Activated CD4-positive, alpha-beta memory T cell treated with anti-CD3 and anti-CD28 coated beads for 36 hours (primary cell): ENCODE measurements at regions not wholly inside any gene's neighbourhood (a gene's known extent, or its start where the extent isn't known, plus 50 kb on each side); places are given as distances from the start of the nearest gene placed in this dataset.
"Not testable (repeated sequence)": the region's sequence is repeated elsewhere in the genome, so short reads cannot be mapped to it uniquely, and the experiment has no call there.

Source experiments
- CTCF ChIA-PET: fragments of 350-600 bp; sonication (Branson Sonifier 250); formaldehyde crosslinking; loops from one replicate; lab custom pipeline; 2021; ENCODE audit warnings: antibody characterized with exemption, inconsistent platforms; lab: Charles Lee
- POLR2A ChIA-PET: fragments of 350-600 bp; sonication (Branson Sonifier 250); formaldehyde crosslinking; loops from one replicate; lab custom pipeline; 2021; ENCODE audit warnings: antibody characterized with exemption; lab: Charles Lee
- DNase-seq: peaks from one replicate; pipeline ENCODE4 v3.0.0-alpha.2; 2020
- H3K27ac Mint-ChIP-seq: one replicate; pipeline ENCODE4 v1.8.0; 2021; ENCODE audit warnings: mixed read lengths
- H3K27me3 Mint-ChIP-seq: one replicate; pipeline ENCODE4 v1.8.0; 2021; ENCODE audit warnings: mixed read lengths
- H3K36me3 Mint-ChIP-seq: one replicate; pipeline ENCODE4 v1.8.0; 2021; ENCODE audit warnings: mixed read lengths
- H3K4me1 Mint-ChIP-seq: one replicate; pipeline ENCODE4 v1.8.0; 2021; ENCODE audit warnings: low read depth, mixed read lengths
- H3K4me3 Mint-ChIP-seq: one replicate; pipeline ENCODE4 v1.8.0; 2021; ENCODE audit warnings: mild to moderate bottlenecking, mixed read lengths
- H3K9me3 Mint-ChIP-seq: one replicate; pipeline ENCODE4 v1.8.0; 2021; ENCODE audit warnings: mixed read lengths
- intact Hi-C: fragments of 100-400 bp; cut with micrococcal nuclease; formaldehyde crosslinking; loops from one replicate; pipeline ENCODE4 v1.15.1; 2023

- POLR2A ChIA-PET: no interaction called here
- no peaks in the 10 kb centered on the region for H3K9me3 Mint-ChIP-seq
- H3K36me3 Mint-ChIP-seq: no peaks in the 10 kb centered on the region
- intact Hi-C loops: no loop called here
- CTCF ChIA-PET: no interaction called here
- no peaks in the 10 kb centered on the region for H3K4me1 Mint-ChIP-seq
- DNase-seq: no peak
- no peaks in the 10 kb centered on the region for H3K27me3 Mint-ChIP-seq
- no peak overlapping the region for H3K4me3 Mint-ChIP-seq
- H3K27ac Mint-ChIP-seq: no peak overlapping the region
These were observed 293.9 kb upstream of the RBMS3 start for GRCh38 chr3:28986922-28987321.

DNA sequence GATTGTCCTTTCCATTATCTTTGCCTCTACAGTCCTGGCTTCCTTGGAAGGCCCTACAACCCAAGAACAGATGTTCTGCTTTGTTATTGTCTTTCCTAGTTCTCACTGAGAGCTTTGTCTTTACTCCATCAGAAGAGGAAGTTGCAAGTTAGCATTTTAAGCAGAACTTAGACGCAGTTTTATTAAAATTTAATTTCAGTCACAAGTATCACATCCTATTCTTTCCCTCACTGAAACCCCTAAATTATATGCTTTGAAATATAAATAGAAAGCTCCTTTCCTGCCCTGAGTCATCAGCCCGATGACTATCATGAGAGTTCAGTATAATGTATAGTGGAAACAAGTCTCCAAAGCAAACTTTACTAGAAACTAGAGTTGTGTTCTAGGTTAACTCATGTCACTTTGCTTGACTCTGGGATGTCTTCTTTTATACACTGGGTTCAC, 291.2 kb upstream of the RBMS3 start:
- DNase-seq: no peak
- CTCF ChIA-PET: no interaction called here
- H3K27ac Mint-ChIP-seq: no peak overlapping the region
- POLR2A ChIA-PET: no interaction called here
- H3K4me3 Mint-ChIP-seq: no peak overlapping the region
- H3K27me3 Mint-ChIP-seq: no peaks in the 10 kb centered on the region
- no peaks in the 10 kb centered on the region for H3K4me1 Mint-ChIP-seq
- intact Hi-C loops: no loop called here
- H3K36me3 Mint-ChIP-seq: no peaks in the 10 kb centered on the region
- no peaks in the 10 kb centered on the region for H3K9me3 Mint-ChIP-seq

DNA sequence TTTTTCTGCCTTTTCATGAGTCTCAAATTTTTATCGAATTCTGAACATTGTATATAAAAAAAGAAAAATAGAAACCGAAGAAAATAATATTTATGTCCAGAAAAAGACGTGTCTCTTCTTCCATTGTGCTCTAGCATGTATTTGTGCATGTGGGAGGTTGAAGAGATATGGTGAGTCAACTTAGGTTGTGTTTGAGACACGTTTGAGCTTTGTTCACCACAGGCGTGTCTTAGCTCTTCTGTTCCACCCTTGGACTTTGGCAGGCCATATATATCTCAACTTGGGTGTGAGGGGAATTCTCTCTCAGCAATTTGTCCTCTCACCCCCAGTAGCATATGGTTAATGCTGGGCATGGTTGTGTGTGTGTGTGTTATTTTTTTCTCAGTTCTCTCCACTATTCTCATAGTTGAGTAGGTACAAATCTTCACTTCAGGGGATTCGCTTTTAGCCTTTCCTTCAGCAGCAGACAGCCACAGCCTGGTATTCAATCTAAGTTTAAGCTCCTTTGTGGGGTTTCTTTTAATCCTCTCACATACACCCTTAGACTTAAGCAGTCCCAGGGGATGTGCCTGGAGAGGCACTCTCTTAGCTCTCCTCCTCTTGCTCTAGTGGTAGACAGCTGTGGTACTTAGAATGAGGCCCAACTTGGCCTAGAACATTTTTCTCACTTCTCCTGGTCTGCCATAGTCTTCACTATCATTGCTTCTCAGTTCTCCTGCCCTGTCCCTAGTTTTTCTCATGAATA, 286.5 kb upstream of the RBMS3 start:
- H3K9me3 Mint-ChIP-seq: peaks cover 14% of the 10 kb centered on the region
- POLR2A ChIA-PET: no interaction called here

DNA sequence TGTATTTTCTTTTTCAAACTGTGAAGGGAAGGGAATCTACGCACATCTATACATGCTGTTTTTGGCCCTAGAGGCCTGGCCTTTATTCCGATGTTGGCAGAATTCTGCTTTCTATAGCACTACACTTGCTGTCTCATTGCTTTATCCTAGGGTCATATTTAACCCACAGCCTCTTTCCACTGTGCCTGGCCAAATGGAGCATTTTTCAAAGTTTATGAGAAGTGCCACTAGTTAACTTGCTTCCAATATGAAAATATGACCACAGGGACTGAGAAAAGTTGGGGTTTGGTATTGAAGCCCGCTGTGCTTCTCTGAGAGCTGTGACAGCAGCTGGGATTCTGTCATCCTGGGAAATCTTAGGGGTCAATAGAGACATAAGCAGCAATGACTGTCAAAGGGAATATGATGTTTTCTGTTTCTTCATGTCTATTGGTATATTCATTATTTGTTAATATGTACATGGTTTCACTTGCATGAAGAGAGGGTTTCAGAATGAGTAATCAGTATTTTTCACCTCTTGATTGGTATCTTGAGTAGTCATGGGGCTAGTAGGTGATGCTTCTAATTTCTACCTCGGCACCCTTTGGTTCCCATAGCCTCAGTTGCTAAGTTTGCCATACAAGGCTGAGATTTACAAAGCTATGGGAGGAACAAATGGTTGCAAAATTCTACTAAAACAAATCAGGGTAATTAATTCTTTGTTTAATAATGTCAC, 275.8 kb upstream of the RBMS3 start:
- intact Hi-C loops: no loop called here
- Mint-ChIP-seq H3K27ac (no peak overlapping the region), H3K4me3 (no peak overlapping the region), H3K36me3 (no peaks in the 10 kb centered on the region), H3K9me3 (no peaks in the 10 kb centered on the region), H3K27me3 (no peaks in the 10 kb centered on the region), H3K4me1 (no peaks in the 10 kb centered on the region)
- no peak for DNase-seq
- POLR2A ChIA-PET: no interaction called here
- CTCF ChIA-PET: no interaction called here

More for the DNA sequence above, 286.5 kb upstream of the RBMS3 start:
- intact Hi-C loops: no loop called here
- CTCF ChIA-PET: no interaction called here
- no peak for DNase-seq
- Mint-ChIP-seq H3K36me3 (no peaks in the 10 kb centered on the region), H3K4me1 (no peaks in the 10 kb centered on the region), H3K27me3 (no peaks in the 10 kb centered on the region), H3K4me3 (no peak overlapping the region), H3K27ac (no peak overlapping the region)

- Mint-ChIP-seq H3K4me3 (no peak overlapping the region), H3K36me3 (no peaks in the 10 kb centered on the region), H3K9me3 (no peaks in the 10 kb centered on the region), H3K27ac (no peak overlapping the region), H3K27me3 (no peaks in the 10 kb centered on the region), H3K4me1 (no peaks in the 10 kb centered on the region)
- DNase-seq: no peak
- intact Hi-C loops: no loop called here
- ChIA-PET CTCF (no interaction called here), POLR2A (no interaction called here)
These were observed 275.0 kb upstream of the RBMS3 start for GRCh38 chr3:29005862-29006261.

DNA sequence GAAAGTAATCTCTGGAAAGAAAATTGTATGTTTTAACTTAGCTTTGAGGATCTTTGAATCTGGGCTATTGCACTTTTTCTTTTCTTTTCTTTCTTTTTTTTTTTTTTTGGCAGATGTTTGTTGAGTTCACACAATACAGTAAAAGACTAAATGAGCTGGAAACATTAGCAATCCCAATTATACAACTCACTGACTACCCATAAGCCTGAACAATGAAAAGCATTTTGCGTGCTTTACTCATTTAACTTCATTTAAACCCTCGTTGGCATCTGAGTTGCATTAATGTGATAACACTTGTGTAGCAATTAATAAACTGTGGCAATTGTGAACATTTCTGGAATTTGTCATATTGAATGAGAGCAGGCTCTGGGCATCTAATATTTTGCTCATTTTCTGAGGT, 269.4 kb upstream of the RBMS3 start:
- H3K27ac Mint-ChIP-seq: no peak overlapping the region
- no peak for DNase-seq
- intact Hi-C loops: no loop called here
- no peaks in the 10 kb centered on the region for H3K36me3 Mint-ChIP-seq
- H3K4me1 Mint-ChIP-seq: no peaks in the 10 kb centered on the region
- H3K9me3 Mint-ChIP-seq: no peaks in the 10 kb centered on the region
- ChIA-PET POLR2A (no interaction called here), CTCF (no interaction called here)
- H3K4me3 Mint-ChIP-seq: no peak overlapping the region
- no peaks in the 10 kb centered on the region for H3K27me3 Mint-ChIP-seq

DNA sequence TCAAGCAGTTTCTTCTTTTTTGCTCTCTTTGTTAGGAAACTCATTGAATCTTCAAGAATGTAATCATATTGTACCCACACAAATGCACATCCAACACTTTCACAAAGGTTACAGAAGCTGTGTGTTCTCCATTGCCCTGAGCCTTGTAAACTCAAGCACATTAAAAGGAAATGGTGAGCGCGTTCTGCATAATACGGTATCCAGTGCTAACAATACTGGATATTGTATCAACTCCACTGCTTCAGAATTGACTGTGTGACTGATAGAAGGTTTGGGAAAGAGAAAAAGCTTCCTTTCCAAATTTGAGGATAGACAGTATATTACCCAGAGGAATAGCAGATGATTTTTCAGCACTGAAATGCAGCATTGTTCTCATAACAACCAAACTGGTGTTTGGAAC, 268.9 kb upstream of the RBMS3 start:
- no peaks in the 10 kb centered on the region for H3K9me3 Mint-ChIP-seq
- no peak overlapping the region for H3K27ac Mint-ChIP-seq
- H3K36me3 Mint-ChIP-seq: no peaks in the 10 kb centered on the region
- no peak overlapping the region for H3K4me3 Mint-ChIP-seq
- intact Hi-C loops: no loop called here
- no peak for DNase-seq
- no peaks in the 10 kb centered on the region for H3K27me3 Mint-ChIP-seq
- ChIA-PET POLR2A (no interaction called here), CTCF (no interaction called here)
- H3K4me1 Mint-ChIP-seq: no peaks in the 10 kb centered on the region

GRCh38 chr3:29022976-29023375, 257.9 kb upstream of the RBMS3 start:
- intact Hi-C loops: no loop called here
- peaks cover 2% of the 10 kb centered on the region for H3K9me3 Mint-ChIP-seq
- no peak overlapping the region for H3K4me3 Mint-ChIP-seq
- H3K36me3 Mint-ChIP-seq: no peaks in the 10 kb centered on the region
- no peaks in the 10 kb centered on the region for H3K27me3 Mint-ChIP-seq
- no peaks in the 10 kb centered on the region for H3K4me1 Mint-ChIP-seq
- CTCF ChIA-PET: no interaction called here
- no peak for DNase-seq
- no peak overlapping the region for H3K27ac Mint-ChIP-seq
- POLR2A ChIA-PET: no interaction called here

- H3K27ac Mint-ChIP-seq: no peak overlapping the region
- intact Hi-C loops: loop anchor here (1.0 to 2.0 kb wide), 4 partner anchors 65 to 257 kb away; no protein-coding TSS in a partner anchor
- POLR2A ChIA-PET: interaction anchor here (0.9 kb wide), 1 partner anchor 125 kb away, joined by 3 read pairs; no protein-coding TSS in a partner anchor
- H3K36me3 Mint-ChIP-seq: no peaks in the 10 kb centered on the region
- no peak overlapping the region for H3K4me3 Mint-ChIP-seq
- no peaks in the 10 kb centered on the region for H3K4me1 Mint-ChIP-seq
- CTCF ChIA-PET: no interaction called here
- peaks cover 2% of the 10 kb centered on the region for H3K9me3 Mint-ChIP-seq
- no peak for DNase-seq
- H3K27me3 Mint-ChIP-seq: no peaks in the 10 kb centered on the region
These were observed 254.6 kb upstream of the RBMS3 start for GRCh38 chr3:29026286-29026685.

- no peaks in the 10 kb centered on the region for H3K36me3 Mint-ChIP-seq
- no peaks in the 10 kb centered on the region for H3K27me3 Mint-ChIP-seq
- H3K9me3 Mint-ChIP-seq: peaks cover 2% of the 10 kb centered on the region
- intact Hi-C loops: loop anchor here (1.0 to 2.0 kb wide), 4 partner anchors 64 to 256 kb away; no protein-coding TSS in a partner anchor
- DNase-seq: no peak
- ChIA-PET POLR2A (no interaction called here), CTCF (no interaction called here)
- H3K4me1 Mint-ChIP-seq: no peaks in the 10 kb centered on the region
- no peak overlapping the region for H3K27ac Mint-ChIP-seq
- no peak overlapping the region for H3K4me3 Mint-ChIP-seq
These were observed 253.9 kb upstream of the RBMS3 start for GRCh38 chr3:29026959-29027358.

DNA sequence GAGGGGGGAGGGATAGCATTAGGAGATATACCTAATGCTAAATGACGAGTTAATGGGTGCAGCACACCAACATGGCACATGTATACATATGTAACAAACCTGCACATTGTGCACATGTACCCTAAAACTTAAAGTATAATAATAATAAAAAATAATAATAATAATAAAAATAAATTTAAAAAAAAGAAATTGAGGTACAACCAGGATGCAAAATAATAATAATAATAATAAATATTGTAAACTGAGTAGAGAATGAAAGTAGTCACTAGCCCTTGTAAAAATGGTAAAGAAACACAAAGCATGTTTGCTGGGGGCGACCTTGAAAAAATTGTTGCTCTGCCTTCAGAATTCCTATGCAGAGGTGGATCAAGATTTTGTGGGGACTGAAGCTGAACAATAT, 249.7 kb upstream of the RBMS3 start:
- H3K27me3 Mint-ChIP-seq, DNase-seq, H3K36me3 Mint-ChIP-seq, H3K27ac Mint-ChIP-seq, CTCF ChIA-PET, H3K4me1 Mint-ChIP-seq, H3K9me3 Mint-ChIP-seq, intact Hi-C loops, H3K4me3 Mint-ChIP-seq, POLR2A ChIA-PET: not testable (repeated sequence)

DNA sequence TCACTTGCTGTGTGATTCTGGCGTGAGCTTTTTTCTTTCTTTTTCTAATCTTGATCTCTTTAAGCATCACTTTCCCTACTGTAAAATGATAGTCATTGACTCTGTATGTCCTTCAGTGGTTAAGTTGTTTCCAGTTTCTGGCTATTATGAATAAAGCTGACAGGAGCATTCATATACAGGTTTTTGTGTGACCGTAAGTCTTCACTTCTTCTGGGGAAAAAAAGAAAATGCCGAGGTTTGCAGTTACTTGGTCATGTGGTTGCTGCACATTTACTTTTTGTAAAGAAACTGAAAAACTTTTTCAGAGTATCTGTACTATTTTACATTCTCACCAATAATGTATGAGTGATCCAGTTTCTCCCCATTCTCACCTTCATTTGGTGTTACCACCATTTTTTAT, 247.4 kb upstream of the RBMS3 start:
- Mint-ChIP-seq H3K27ac (no peak overlapping the region), H3K36me3 (no peaks in the 10 kb centered on the region), H3K27me3 (no peaks in the 10 kb centered on the region), H3K4me1 (no peaks in the 10 kb centered on the region), H3K9me3 (no peaks in the 10 kb centered on the region), H3K4me3 (no peak overlapping the region)
- ChIA-PET CTCF (no interaction called here), POLR2A (no interaction called here)
- intact Hi-C loops: no loop called here
- no peak for DNase-seq

GRCh38 chr3:29050155-29050554, 230.7 kb upstream of the RBMS3 start:
- POLR2A ChIA-PET: no interaction called here
- no peaks in the 10 kb centered on the region for H3K27me3 Mint-ChIP-seq
- peaks cover 13% of the 10 kb centered on the region for H3K9me3 Mint-ChIP-seq
- no peaks in the 10 kb centered on the region for H3K36me3 Mint-ChIP-seq
- no peak for DNase-seq
- CTCF ChIA-PET: no interaction called here
- no peak overlapping the region for H3K4me3 Mint-ChIP-seq
- no peaks in the 10 kb centered on the region for H3K4me1 Mint-ChIP-seq
- H3K27ac Mint-ChIP-seq: no peak overlapping the region
- intact Hi-C loops: no loop called here
